H4 (cell line): ENCODE measurements at regions not wholly inside any gene's neighbourhood (a gene's known extent, or its start where the extent isn't known, plus 50 kb on each side); places are given as distances from the start of the nearest gene placed in this dataset.

ENCODE experiments used
- DNase-seq: peaks from one replicate; pipeline ENCODE4 v3.0.0-alpha.2; 2015; ENCODE audit warnings: low spot score

DNA sequence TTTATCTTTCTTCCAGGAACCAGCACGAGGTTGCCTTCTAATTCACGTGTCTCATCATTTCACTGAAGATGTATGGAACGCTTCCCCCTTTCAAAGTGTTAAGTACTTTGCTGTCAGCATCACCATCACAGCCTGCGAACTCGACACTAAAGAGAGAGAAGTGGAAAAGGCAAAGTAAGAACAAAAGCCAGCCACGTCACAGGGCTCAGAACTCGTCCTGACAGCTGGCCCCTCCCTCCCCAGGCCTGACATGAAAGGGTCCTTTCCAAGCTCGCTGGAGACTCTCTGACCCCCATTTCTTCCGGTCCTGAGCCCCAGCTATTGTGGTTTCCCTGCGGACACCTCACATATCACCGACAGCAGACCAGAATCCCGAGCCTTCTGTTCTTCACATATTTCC, 177.8 kb upstream of the NTM start:
- no peak for DNase-seq

DNA sequence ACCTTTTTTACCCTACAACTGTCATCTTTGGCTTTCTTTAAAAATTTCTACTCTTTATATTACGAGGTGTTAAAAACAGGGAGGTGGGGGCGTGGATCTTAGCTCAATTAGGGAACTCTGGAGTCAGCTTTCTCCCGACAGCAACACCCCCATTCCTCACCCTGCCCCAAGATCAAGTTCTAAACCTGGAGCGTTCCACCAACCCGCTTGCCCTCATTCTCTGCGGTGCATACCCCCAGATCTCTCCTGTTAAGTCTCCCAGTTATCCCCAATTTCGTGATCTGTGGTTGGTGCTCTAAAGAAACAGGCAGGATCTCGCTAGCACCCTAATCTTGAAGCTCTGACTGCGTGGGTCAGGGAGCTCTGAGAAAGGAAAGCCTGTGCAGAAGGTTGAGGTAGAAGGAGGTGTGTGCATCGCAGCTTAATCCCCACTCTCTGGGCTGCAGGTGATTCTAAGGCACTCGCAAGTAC, 177.3 kb upstream of the NTM start:
- no peak for DNase-seq

DNA sequence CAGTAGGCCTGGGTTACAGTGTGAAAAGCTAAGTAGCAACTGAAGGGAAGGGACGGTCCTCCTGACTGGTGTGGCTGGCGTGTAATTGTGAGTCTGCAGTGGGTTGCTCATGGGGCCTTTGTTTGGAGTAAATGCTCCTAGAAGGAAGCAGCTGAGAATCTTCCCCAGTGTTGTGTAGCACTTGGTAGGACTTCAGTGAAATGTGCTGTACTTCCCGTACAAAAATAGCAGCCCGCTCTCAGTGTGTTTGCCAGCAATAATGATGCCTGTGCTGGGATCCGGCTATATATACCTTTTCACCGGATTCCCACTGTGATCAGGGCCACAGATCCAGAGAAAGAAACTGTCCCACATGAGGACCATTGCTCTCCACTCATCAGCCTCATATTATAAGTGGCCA, 175.7 kb upstream of the NTM start:
- no peak for DNase-seq

DNA sequence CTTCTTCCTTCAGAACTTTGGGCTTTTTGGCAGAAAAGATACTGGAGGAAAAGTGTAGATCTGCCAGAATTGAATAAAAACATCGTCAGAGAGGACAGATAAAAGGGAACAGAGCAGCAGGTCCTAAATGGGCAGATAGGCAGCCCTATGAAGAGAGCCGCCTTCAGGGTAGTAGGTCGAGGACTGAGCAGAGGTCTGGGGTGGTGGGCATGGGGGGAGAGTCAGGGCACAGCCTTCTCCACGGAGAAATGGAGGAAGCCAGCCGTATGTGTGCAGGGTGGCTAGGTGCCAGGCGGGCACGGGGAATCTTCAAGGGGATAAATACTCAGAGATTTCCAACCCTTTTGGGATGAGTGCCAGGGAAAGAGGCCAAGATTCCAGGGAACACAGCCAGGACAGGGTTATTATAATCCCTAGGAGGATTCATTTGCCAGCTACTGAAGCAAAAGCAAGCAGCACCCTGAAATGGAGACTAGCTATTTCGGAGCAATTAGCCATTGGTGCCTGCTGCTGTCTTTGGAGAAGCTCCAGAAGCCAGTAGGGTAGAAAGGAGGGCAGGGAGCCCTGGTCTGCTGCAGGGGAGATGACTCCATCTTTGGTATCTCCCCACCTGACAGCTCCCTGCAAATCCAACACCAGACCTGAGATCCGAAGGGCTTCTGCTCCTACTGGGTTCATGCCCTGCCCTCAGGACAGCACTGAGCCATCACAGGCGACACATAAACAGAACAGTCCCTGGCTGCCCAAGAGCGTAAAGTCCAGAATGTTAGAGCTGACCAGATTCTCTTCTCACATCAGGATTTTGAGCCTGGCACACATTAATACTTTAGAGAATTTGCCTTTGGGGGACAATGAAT, 174.5 kb upstream of the NTM start:
- peak; percentile 66 for DNase-seq

DNA sequence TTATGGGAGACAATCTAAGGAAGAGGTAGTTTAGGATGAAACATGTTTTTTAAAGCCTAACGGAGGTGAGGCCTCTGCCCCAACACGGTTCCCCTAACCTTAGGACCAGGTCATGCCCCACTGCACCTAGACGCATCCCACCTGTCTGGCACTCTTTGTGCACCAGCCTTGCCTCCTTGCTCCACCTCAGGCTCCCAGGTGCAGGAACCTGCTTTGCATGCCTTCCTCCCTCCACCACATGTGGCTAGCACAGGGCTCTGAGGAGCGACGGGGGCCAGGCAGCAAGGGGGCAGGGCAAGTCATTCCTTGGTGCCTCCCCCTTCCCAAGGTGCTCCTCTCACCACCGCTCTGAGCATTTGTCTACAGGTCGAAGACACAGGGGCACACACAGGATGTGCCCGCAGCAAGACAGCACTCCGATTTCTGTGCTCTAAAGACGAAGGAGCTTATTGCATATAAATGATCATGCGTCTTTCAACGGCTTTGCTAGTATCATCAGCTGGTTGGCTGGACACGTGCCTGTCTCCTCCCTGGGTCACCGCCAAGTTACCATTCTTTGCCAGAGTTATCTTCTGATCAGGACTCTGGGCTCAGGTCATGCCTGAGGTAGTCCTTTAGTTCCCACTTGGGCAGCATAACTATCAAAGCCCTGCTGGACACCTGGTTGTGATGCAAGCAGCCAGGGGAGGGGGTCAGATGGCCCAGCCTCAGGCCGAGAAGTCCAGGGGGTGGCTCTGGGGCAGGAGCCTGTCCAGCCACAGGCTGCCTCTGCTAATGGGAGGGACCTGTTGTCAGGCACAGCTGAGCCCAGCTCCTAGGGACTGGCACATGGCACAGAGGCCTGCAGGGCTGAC, 172.0 kb upstream of the NTM start:
- DNase-seq, result no peak

DNA sequence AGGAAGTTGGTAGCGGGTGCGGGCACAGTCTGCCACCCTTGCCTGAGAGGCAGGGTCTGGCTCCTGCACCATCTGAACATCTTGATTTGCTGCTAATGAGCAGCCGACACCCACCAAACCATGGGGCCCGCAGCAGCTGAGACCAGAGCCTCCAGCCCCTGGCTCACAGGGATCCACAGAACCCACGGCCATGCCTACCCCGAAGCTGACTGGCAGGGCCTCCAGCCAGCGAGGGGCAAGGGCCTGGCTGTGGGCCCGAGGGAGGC, 171.5 kb upstream of the NTM start:
- no peak for DNase-seq

DNA sequence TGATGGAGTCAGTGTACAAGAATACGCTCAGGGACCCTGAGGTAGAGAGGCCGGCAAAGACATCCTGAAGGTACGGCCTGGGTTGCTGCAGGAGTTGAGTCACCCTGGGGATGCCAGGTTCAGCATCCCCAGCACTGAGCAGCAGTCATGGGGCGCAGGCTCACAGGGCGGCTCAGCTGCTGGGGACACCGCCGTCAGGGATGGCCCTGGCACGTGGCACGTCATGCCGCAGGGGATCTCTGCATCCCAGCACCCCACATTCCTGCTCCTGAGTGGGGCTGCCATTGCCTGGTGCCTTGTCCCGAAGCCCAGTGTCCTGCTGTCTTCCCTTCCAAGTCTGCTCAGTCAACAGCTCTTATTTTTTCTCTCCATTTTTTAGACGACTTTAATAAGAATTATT, 168.7 kb upstream of the NTM start:
- DNase-seq, result no peak

DNA sequence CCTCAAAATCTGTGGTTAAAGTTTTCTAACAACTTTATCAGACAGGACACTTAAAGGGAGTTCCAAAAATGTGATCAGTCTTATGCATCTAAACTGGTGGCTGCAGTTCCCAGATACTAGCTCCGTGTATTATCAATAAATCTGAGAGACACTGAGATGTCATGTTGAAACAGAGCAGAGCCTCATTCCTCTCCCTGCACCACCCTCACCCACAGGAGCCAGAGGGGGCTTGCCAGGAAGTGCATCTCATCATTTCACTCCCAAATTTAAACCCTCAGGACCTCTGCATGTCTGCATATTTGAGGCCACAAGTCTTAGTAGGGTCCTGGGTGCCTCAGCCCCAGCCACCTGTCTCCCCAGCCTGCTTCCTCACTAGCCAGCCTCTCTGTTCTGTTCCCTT, 167.4 kb upstream of the NTM start:
- DNase-seq, result no peak

DNA sequence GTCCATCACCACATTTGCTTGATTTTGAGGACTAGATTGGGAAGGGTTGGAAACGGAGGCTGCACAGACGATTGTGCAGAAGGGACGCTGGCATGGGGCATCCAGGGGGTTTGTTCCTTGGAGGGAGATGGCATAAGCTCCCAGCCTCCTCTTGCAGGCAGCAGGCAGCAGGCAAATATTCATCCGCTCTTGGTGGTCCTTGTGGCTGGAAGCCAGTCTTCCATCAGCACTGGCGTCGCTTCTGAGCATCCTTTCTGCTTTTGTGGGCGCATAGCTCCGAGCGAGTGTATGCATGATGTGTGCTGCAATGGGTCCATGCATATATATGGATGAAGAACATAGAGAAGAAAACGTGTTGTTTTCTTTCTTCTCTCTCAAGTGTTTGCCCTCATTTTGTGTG, 166.1 kb upstream of the NTM start:
- DNase-seq, result no peak

DNA sequence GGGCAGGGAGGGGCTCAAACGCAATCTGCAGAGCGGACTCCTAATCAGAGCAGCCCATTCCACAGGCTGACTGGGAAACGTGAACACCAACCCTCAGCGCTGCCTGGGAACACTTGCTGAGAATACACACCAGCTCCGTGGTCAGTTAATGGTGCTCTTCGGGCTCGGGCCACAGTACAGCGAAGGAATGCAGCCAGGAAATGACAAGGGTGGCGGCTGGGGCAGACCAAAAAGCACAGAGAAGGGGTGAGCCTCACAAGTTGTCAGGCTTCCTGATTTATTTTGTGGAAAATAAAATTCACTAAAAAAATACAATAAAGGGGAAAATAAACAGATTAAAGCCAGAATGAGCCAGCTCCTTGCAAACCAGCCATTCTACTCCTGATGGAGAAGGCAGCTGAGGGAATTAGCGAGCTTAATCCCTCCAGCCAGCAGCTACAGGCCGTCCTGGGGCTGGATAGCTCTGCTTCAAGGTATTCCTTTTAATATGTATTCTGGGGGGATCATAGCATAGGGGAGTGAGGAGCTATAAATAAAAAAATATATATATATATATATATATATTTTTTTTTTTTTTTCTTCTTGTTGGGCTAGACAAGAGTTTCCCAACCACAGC, 165.5 kb upstream of the NTM start:
- no peak for DNase-seq

DNA sequence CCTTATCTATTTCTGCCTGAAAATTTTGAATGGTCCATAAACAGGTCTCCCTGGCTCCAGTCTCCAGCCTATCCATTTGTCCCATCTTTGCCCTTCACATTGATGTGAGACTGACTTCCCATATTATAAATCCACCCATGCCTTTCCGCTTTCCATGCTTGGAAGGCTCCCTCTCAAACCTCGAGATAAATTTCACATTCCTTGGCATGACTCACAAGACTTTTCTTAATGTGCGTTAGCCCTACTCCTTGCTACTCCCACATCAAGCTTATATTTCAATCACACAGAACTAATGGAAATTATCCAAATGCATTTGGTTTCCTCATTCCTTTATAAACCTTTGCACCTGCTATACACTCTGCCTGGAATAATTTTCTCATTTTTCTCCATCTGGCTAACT, 163.7 kb upstream of the NTM start:
- no peak for DNase-seq

DNA sequence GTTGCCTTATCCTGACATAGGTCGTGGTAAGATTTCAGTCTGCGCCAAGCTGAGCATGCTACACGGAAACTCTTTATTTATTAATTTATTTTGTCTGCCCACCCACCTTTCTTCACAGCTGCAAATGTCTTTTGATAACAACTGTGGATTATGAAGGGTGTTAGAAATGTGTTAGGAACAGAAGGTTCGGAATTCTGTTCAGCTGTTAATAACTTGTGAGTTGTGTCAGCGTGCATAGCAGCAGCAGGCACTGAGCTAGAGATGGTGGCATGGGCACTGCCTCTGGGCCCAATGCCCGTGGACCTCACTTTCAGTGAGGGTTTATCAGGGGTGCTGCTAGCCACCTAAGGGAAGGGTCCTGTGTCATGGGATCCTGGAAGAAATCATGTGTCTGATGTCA, 162.5 kb upstream of the NTM start:
- DNase-seq, result no peak

DNA sequence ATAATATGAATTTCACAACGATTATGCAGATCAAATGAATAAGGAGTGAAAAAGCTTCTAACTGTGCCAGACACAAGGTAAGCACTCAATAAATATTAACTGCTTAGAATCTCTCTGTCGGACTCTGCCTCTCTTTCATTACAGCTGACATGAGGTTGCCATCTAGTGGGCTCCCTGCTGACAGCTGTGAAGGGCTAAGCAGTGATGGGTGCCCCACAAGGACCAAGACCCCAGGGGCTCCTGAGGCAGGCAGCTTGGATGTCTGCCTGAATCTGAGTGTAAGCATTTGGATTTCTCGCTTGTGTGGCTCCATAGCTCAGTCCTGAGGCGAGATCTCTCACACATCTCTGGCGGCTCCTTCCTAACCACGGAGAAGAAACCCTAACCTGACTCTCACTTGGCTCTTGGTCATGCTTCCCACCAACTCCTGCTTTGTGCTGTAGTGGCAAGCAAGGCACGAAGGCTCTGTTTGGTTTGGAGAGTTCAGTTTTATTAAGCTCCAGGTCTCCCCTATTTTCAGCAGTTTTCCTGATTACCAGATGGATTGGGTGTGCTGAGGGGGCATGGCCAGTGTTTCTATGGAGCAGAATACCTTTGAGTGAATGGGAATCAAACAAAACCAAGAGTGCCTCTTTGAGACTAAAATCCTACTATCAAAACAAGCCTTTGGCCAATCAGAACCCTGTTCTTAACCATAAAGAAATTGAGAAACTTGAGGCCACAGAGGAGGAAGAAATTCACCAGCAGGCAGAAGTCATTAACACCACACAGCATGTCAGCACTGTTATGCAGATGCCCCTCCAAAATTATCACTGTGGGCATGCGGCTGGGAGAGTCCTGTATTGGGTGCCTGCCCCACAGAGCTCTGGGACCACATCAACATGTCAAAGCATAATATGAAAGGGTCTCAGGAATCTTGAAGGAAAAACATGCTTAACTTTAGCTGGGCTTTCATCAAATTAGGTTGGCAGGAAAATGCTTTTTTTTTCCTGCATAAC, 152.8 kb upstream of the NTM start:
- no peak for DNase-seq

DNA sequence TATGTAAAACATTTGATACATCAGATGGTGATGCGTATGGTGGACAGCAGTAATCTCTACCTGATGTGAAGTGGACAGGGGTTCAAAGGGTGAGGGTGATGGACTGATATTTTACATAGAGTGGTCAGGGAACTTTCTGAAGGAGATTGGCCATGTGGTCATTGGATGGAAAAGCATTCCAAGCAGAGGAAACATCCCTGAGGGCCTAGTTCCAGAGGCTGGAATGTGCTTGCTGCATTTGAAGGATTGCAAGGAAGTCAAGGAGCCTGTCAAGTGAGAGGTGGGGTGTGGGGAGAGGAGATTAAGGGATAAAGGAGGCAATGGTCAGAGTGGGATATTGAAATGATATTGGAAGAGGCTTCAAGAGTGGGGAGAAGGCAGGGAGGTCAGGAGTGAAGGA, 151.9 kb upstream of the NTM start:
- DNase-seq, result no peak

DNA sequence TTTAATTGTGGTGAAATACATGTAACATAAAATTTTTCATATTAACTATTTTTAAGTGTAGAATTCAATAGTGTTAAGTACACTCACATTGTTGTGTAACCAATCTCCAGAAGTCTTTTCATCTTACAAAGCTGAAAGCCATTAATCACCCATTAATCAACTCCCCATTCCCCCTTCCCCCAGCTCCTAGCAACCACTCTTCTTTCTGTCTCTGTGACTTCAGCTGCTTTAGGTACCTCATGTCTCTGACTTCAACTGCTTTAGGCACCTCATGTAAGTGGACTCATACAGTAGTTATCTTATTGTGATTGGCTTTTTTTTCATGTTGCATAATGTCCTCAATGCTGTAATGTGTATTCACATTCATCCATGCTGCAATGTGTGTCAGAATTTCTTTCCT, 150.8 kb upstream of the NTM start:
- no peak for DNase-seq

DNA sequence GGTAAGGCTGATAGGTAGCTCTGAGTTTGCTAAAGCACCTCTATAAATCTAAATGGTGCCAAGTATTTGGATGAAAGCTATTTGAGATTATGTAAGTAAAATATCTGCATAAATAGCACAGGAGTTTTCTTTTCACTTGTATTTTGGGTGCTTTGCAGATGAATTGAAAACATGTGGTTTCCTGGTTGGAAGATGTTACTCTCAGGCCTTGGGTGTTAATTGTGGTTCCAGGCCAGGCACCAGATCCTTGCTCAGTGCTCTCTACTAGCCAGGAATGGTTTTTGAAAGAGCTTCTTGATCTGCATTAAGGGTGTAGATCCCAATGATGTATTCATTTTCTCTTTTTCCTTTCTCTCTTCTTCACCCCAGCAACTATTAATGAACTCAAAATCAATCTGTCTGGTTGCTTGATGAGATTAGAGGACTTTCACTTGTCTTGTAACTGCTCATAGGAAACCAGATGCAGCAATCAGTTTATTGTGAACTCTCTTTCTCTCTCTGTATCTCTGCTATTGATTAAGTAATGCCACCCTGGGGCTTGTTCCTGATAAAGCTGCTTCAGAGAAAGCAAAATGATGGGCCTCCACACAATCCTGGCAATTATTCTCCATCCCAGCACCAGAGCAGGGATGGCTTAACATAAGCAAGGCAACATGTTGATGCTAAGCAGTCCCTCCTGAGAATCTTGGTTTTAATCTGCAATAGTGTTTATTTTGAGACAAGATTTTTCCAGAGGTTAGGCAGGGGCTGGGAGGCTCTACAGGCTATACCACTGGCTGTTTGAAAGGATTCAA, 147.0 kb upstream of the NTM start:
- no peak for DNase-seq

DNA sequence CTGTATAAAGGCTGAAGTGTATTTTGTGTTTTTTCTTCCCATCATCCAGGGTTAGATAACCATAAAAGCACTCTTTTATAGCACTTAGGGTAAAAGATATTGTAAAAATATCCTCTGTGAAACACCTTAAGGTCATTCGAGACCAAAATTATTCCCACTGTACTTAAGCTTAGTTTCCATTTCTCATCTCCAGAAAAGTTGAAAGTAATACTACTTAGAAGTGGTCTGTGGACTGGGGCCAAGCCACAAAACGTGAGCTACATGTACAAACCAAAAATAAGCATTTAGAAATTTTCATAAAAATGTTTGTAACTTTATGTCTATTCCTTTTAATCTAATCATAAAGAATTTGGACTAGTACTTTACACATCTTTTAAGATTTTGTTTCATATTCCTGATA, 142.0 kb upstream of the NTM start:
- no peak for DNase-seq

DNA sequence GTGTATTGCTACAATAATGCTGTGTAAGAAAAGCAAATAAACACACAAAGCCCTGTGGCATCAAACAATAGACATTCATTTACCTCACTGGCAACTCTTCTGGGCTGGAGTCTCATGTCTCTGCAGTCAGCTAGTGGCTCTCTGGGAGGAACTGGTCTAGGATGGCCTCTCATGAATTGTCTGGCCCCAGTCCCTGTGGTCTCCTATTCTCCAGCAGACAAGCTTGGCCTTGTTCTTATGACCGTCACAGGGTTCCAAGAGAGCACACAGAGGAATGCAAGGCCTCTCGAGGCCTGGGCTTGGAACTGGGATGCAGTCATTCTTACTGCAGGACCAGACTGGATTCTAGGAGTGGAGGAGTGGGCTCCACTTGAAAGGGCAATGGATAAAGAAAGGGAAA, 141.2 kb upstream of the NTM start:
- no peak for DNase-seq

DNA sequence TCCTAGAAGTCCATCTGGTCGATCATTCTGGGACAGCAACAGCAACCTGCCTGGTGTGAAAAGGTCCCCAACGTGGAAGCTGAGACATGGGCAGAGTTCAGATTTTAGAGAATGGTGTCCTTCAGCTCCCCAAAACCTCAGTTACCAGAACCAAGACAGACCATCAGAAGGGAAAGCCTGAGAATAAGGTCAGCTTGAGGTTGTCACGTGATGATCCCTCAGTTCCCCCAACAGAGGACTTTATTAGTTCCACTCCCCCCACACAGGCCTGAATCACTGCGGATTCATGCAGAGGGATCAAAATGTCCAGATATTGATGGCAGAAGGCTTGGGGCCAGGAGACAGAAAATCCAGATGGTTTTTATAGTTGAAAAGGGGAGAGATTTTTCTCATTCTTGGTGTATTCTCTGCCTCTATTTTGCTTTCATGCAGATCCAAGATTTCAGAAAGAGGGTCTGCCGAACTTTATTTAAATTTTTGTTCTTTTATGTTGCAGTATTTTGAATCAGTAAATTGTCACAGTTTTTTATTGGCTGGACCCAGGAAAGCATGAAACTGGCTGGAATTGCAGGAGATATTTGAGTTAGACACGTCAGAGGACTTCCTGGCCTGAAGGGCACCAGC, 139.0 kb upstream of the NTM start:
- DNase-seq, result no peak

DNA sequence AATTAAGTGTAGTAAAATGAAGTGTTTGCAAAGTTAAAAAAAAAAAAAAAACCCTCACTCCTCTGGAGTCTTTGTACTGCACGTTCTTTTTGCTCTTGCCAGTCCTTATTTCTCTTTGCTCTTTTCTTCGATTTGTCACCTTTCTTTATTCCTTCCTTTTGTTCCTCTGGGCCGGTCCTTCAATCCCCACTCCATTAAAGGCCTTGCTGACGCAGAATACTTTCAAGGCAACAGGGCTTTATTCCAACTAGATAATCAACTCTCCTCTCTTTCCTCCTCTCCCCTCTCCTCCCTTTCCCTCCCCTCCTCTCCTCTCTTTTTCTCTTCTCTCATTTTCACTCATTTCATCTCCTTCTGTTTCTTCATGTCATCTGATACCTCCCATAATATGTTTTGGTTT, 138.2 kb upstream of the NTM start:
- no peak for DNase-seq
